PC-3 (cell line): ENCODE measurements at regions not wholly inside any gene's neighbourhood (a gene's known extent, or its start where the extent isn't known, plus 50 kb on each side); places are given as distances from the start of the nearest gene placed in this dataset.
A peak's percentile ranks its signal among the peaks of the same experiment; 100 is the strongest.

ENCODE experiments used
- ATAC-seq: fragments of 200-7000 bp; cut with Tn5 transposase; 2 replicates; pipeline ENCODE4 v1.9.1; 2020; ENCODE audit warnings: mild to moderate bottlenecking, moderate library complexity
- BruUV-seq: library from RNA; stranded (reverse); fragments of 400-500 nt; replicated peaks from 2 replicates; lab custom pipeline; 2021; lab: Mats Ljungman, UMichigan
- CTCF ChIA-PET: fragments of 300-600 bp; sonication (Branson Sonifier 250); formaldehyde crosslinking; loops from one replicate; lab custom pipeline; 2022; ENCODE audit warnings: antibody characterized with exemption; lab: Charles Lee
- POLR2A ChIA-PET: fragments of 300-600 bp; sonication (Branson Sonifier 250); formaldehyde crosslinking; loops from one replicate; lab custom pipeline; 2022; ENCODE audit warnings: antibody characterized with exemption; ENCODE audit not compliant: unreplicated experiment; lab: Charles Lee
- DNase-seq: peaks from one replicate; pipeline ENCODE4 v3.0.0-alpha.2; 2015
- H2AFZ ChIP-seq: fragments of 300-600 bp; sonication (generic); 2 replicates; pipeline ENCODE4 v1.6.0; 2016; ENCODE audit warnings: antibody characterized with exemption, low read length
- H3F3A ChIP-seq: fragments of 300-600 bp; sonication (generic); one replicate; pipeline ENCODE4 v1.6.0; 2017; ENCODE audit warnings: antibody characterized with exemption, low read length, control low read depth, mild to moderate bottlenecking; ENCODE audit not compliant: unreplicated experiment
- H3K27ac ChIP-seq: fragments of 300-600 bp; sonication (generic); 2 replicates; pipeline ENCODE4 v1.5.1; 2016; ENCODE audit warnings: mild to moderate bottlenecking, low read length
- H3K27me3 ChIP-seq: fragments of 300-600 bp; sonication (generic); 2 replicates; pipeline ENCODE4 v1.6.1; 2016; ENCODE audit warnings: low read length, mixed read lengths
- H3K36me3 ChIP-seq: fragments of 300-600 bp; sonication (generic); 2 replicates; pipeline ENCODE4 v1.6.1; 2016; ENCODE audit warnings: low read depth, mixed run types, low read length, mixed read lengths
- H3K4me1 ChIP-seq: fragments of 300-600 bp; sonication (generic); 2 replicates; pipeline ENCODE4 v1.5.1; 2016; ENCODE audit warnings: low read length; ENCODE audit not compliant: insufficient read depth
- H3K4me2 ChIP-seq: fragments of 300-600 bp; sonication (generic); 2 replicates; pipeline ENCODE4 v1.6.0; 2016; ENCODE audit warnings: low read length
- H3K4me3 ChIP-seq: fragments of 300-600 bp; sonication (generic); 2 replicates; pipeline ENCODE4 v1.5.1; 2016; ENCODE audit warnings: mild to moderate bottlenecking, low read length, mixed read lengths
- H3K79me2 ChIP-seq: fragments of 300-600 bp; sonication (generic); 2 replicates; pipeline ENCODE4 v1.6.1; 2017; ENCODE audit warnings: low read length, mixed read lengths
- H3K9ac ChIP-seq: fragments of 300-600 bp; sonication (generic); 2 replicates; pipeline ENCODE4 v1.6.0; 2016; ENCODE audit warnings: mild to moderate bottlenecking, low read length
- H3K9me2 ChIP-seq: fragments of 300-600 bp; sonication (generic); replicated peaks from 2 replicates; pipeline ENCODE4 v1.6.1; 2016; ENCODE audit warnings: mixed run types, low read length, mixed read lengths
- H3K9me3 ChIP-seq: fragments of 300-600 bp; sonication (generic); 2 replicates; pipeline ENCODE4 v1.6.1; 2016; ENCODE audit warnings: low read length, mixed read lengths
- H4K20me1 ChIP-seq: fragments of 300-600 bp; sonication (generic); 2 replicates; pipeline ENCODE4 v1.6.1; 2016; ENCODE audit warnings: low read length, mixed read lengths
- EZH2 ChIP-seq: fragments of 300-600 bp; sonication (generic); IDR thresholded peaks from one replicate; pipeline ENCODE4 v1.6.1; 2017; ENCODE audit warnings: antibody characterized with exemption, mild to moderate bottlenecking, low read length; ENCODE audit not compliant: unreplicated experiment
- EZH2phosphoT487 ChIP-seq: fragments of 300-600 bp; sonication (generic); IDR thresholded peaks from 2 replicates; pipeline ENCODE4 v1.6.1; 2018; ENCODE audit warnings: mild to moderate bottlenecking, antibody characterized with exemption, low read length, borderline replicate concordance
- intact Hi-C: fragments of 100-400 bp; cut with micrococcal nuclease; formaldehyde crosslinking; loops from 2 replicates; pipeline ENCODE4 v1.9.0; 2023
- TF ChIP-seq, protein P1 (sequence below): fragments of 300-600 bp; sonication (generic); conservative IDR thresholded peaks from 2 replicates; pipeline ENCODE4 v1.5.1; 2017; ENCODE audit warnings: antibody characterized with exemption, low read depth, mild to moderate bottlenecking, low read length

DNA sequence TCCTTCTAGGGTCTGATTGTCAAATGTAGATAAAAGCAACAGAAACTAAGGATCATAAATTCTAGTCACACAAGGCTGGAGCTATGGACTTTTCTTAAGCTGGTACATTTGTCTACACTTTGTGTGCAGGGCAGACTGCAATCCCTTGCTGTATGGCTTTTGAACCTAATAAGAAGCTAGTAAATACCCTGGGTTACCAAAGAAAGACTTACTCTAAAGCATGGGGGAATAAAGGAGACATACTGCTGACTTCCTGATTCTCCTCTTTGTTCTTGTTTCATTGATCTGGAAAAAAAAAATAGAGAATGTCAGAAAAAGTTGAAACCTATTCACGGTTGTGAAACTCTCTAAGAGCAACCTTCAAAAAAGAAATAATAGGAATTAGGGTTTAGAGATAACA lies 216.6 kb upstream of the TLL1 start:
- Histone ChIP-seq H3F3A (peaks cover 3% of the 10 kb centered on the region), H3K36me3 (no peaks in the 10 kb centered on the region), H3K4me3 (no peak overlapping the region), H3K79me2 (no peaks in the 10 kb centered on the region), H3K4me1 (peaks cover 16% of the 10 kb centered on the region), H3K9me3 (no peaks in the 10 kb centered on the region), H3K9me2 (no peaks in the 10 kb centered on the region), H3K27ac (peak overlapping the region; percentile 78), H3K9ac (peak overlapping the region; percentile 8; the same call in 1 of the 2 replicates), H2AFZ (peak overlapping the region; percentile 57; the same call in 1 of the 2 replicates), H4K20me1 (no peaks in the 10 kb centered on the region), H3K4me2 (peak overlapping the region; percentile 35), H3K27me3 (no peaks in the 10 kb centered on the region)
- no peak for DNase-seq
- intact Hi-C loops: loop anchor here (10.0 kb wide), 1 partner anchor 418 kb away; no protein-coding TSS in a partner anchor
- ChIA-PET POLR2A (no interaction called here), CTCF (no interaction called here)
- no peak for TF ChIP-seq EZH2
- BruUV-seq: no TSS peak
- peak; percentile 61; the same call in 1 of the 2 replicates for ATAC-seq

DNA sequence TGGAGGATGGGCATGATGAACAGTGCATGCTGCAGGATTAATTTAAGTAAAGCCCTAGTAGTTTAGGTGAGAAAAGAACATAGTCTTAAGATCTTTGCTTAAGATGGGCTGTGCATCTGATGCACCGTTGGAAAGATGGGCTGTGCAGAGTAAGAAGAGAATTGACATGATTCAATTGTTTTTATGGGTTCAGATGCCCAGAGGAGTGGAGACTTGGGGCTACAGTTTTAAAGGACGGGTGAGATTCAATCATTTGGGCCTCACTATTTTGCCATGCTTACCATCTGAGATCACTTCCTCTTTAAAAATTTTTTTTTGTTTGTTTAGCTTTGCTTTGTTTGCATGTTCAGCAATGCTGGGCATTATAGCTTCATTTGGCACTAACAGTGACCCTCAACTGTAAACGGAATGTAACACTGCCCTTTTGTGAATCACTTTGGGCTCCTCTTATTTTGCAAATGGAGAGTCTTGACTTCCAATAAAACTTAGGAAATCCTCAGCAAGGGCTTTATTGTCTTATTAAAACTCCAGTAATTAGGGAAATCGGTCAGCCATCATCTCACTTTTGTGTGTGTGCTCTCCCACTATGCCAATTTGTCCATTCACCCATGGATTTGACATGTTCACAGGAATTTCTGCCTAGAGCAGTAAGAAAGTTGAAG lies 216.1 kb upstream of the TLL1 start:
- no TSS peak for BruUV-seq
- H3K9me2 ChIP-seq: no peaks in the 10 kb centered on the region
- no peak for TF ChIP-seq EZH2
- no peak for TF ChIP-seq EZH2phosphoT487
- TF ChIP-seq, protein P1, sequence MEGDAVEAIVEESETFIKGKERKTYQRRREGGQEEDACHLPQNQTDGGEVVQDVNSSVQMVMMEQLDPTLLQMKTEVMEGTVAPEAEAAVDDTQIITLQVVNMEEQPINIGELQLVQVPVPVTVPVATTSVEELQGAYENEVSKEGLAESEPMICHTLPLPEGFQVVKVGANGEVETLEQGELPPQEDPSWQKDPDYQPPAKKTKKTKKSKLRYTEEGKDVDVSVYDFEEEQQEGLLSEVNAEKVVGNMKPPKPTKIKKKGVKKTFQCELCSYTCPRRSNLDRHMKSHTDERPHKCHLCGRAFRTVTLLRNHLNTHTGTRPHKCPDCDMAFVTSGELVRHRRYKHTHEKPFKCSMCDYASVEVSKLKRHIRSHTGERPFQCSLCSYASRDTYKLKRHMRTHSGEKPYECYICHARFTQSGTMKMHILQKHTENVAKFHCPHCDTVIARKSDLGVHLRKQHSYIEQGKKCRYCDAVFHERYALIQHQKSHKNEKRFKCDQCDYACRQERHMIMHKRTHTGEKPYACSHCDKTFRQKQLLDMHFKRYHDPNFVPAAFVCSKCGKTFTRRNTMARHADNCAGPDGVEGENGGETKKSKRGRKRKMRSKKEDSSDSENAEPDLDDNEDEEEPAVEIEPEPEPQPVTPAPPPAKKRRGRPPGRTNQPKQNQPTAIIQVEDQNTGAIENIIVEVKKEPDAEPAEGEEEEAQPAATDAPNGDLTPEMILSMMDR: no peak
- no peaks in the 10 kb centered on the region for H3K27me3 ChIP-seq
- H3F3A ChIP-seq: peaks cover 3% of the 10 kb centered on the region
- no peak overlapping the region for H3K4me3 ChIP-seq
- intact Hi-C loops: loop anchor here (1.0 to 10.0 kb wide), 2 partner anchors 28 to 418 kb away; no protein-coding TSS in a partner anchor
- peak overlapping the region; percentile 57; the same call in 1 of the 2 replicates for H2AFZ ChIP-seq
- ATAC-seq (peak; percentile 88), DNase-seq (peak; percentile 77)
- ChIA-PET CTCF (no interaction called here), POLR2A (interaction anchor here (0.6 kb wide), 1 partner anchor 160 kb away, joined by 3 read pairs; no protein-coding TSS in a partner anchor)
- H3K9ac ChIP-seq: peak overlapping the region; percentile 25
- peak overlapping the region; percentile 35 for H3K4me2 ChIP-seq
- peaks cover 16% of the 10 kb centered on the region for H3K4me1 ChIP-seq
- H3K36me3 ChIP-seq: no peaks in the 10 kb centered on the region
- H3K79me2 ChIP-seq: no peaks in the 10 kb centered on the region
- peak overlapping the region; percentile 78 for H3K27ac ChIP-seq
- no peaks in the 10 kb centered on the region for H3K9me3 ChIP-seq
- H4K20me1 ChIP-seq: no peaks in the 10 kb centered on the region

DNA sequence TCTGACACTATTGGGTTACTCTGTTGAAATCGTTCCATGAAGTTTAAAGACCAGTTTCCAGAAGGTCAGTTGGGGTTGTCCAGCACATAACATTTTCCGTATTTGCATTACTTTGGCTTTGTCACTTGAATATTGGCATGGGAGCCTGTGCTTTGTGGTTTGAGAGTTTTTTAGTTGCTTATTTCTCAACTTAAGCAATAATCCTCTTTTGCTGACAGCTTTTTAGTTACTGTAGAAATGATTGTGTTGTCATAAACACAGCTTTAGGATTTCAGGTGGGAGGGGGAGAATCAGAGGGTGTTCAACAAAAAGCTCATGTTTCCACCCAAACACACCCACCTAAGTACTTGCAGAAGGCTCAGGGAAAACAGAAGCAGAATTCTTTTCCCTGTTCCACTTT lies 210.7 kb upstream of the TLL1 start:
- Histone ChIP-seq H3K79me2 (no peaks in the 10 kb centered on the region), H3F3A (peaks cover under 1% of the 10 kb centered on the region), H3K36me3 (no peaks in the 10 kb centered on the region), H3K4me1 (peaks cover 14% of the 10 kb centered on the region), H3K9me2 (no peaks in the 10 kb centered on the region), H3K27me3 (no peaks in the 10 kb centered on the region), H4K20me1 (no peaks in the 10 kb centered on the region), H3K4me2 (no peak overlapping the region), H3K9ac (no peak overlapping the region), H2AFZ (no peak overlapping the region), H3K9me3 (no peaks in the 10 kb centered on the region), H3K4me3 (no peak overlapping the region), H3K27ac (no peak overlapping the region)
- CTCF ChIA-PET: no interaction called here
- no peak for DNase-seq
- ATAC-seq: no peak
- intact Hi-C loops: no loop called here
- POLR2A ChIA-PET: no interaction called here
- no peak for TF ChIP-seq EZH2
- TF ChIP-seq, protein P1: no peak
- BruUV-seq: no TSS peak
